ENCODE measurements at regions not wholly inside any gene's neighbourhood (a gene's known extent, or its start where the extent isn't known, plus 50 kb on each side); places are given as distances from the start of the nearest gene placed in this dataset.

DNA sequence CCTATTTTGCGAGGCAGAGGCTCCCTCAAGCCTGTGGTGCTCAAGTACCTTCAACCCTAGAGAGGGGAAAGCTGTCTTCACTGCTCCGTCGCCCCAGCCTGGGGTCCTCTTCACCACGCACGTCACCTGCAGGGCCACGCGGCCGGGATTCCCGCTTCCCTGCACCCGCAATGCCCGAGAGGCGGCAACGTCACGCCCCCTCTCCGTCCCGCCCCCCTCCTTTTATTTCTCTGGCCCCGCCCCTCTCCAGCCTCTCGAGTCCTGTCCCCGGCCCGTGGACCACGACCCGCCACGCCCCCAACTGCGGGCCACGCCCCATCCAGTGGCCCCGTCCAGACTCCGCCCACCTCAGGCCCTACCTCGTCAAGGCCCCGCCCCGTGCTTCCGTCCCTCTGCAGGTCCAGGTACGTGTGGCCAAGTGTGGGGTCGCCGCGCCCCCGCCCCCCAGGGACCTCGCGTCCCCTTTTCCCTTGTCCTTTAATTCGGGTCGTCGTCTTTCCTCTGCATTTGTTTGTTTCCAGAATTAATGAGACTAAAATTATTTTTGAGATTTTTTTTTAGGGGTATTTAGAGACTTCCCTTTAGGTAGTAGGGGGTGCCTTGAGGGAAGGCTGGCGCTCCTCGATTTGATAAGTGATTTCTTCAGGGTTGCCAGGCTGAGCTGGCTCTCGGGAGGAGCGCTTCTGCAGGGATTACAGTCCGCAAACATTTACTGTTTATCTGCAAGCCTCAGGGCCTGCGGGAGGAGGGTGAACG is 69.8 kb upstream of the BAIAP2L1 start:
- TF ChIP-seq, protein P1, sequence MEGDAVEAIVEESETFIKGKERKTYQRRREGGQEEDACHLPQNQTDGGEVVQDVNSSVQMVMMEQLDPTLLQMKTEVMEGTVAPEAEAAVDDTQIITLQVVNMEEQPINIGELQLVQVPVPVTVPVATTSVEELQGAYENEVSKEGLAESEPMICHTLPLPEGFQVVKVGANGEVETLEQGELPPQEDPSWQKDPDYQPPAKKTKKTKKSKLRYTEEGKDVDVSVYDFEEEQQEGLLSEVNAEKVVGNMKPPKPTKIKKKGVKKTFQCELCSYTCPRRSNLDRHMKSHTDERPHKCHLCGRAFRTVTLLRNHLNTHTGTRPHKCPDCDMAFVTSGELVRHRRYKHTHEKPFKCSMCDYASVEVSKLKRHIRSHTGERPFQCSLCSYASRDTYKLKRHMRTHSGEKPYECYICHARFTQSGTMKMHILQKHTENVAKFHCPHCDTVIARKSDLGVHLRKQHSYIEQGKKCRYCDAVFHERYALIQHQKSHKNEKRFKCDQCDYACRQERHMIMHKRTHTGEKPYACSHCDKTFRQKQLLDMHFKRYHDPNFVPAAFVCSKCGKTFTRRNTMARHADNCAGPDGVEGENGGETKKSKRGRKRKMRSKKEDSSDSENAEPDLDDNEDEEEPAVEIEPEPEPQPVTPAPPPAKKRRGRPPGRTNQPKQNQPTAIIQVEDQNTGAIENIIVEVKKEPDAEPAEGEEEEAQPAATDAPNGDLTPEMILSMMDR (IDR thresholded peaks at IDR 0.05; ENCODE audit: poor library complexity, severe bottlenecking): no peak
- TF ChIP-seq RAD21 (conservative IDR thresholded peaks at IDR 0.05) (no peak), POLR2AphosphoS5 (IDR thresholded peaks at IDR 0.05) (no peak), EZH2 (IDR thresholded peaks at IDR 0.05; ENCODE audit: borderline replicate concordance, insufficient read depth, low read length, poor library complexity, severe bottlenecking) (no peak), TAF1 (IDR thresholded peaks at IDR 0.05; ENCODE audit: low read depth) (no peak), EP300 (conservative IDR thresholded peaks at IDR 0.05; ENCODE audit: poor library complexity, severe bottlenecking) (no peak)
